ENCODE measurements at regions not wholly inside any gene's neighbourhood (a gene's known extent, or its start where the extent isn't known, plus 50 kb on each side); places are given as distances from the start of the nearest gene placed in this dataset.

DNA sequence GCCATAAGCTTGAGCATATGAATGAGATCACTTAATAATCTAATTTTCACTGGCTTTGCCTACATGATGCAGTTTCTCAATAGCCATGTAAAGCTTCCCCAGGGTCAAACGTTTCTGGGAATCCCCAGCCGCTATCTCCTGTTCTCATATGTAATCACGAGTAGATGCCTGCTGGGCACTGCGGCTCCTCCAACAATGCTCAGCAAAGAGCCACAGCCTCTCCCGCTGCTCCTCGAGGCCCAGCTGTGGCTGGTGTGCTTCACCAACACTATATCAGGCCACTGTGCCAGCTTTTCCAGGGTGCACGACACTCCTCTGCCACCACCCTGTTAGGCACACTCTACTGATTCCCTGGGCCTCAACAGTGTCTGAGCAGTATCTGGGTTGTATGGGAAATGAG lies 78.3 kb upstream of the RASGEF1B start:
- TF ChIP-seq, protein P1, sequence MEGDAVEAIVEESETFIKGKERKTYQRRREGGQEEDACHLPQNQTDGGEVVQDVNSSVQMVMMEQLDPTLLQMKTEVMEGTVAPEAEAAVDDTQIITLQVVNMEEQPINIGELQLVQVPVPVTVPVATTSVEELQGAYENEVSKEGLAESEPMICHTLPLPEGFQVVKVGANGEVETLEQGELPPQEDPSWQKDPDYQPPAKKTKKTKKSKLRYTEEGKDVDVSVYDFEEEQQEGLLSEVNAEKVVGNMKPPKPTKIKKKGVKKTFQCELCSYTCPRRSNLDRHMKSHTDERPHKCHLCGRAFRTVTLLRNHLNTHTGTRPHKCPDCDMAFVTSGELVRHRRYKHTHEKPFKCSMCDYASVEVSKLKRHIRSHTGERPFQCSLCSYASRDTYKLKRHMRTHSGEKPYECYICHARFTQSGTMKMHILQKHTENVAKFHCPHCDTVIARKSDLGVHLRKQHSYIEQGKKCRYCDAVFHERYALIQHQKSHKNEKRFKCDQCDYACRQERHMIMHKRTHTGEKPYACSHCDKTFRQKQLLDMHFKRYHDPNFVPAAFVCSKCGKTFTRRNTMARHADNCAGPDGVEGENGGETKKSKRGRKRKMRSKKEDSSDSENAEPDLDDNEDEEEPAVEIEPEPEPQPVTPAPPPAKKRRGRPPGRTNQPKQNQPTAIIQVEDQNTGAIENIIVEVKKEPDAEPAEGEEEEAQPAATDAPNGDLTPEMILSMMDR (conservative IDR thresholded peaks at IDR 0.05 in 1 of 2, IDR thresholded peaks at IDR 0.05 in 1 of 2; ENCODE audit: low read depth in 1 of 2, low read length in 2 of 2), result no peak
- no peak for TF ChIP-seq EZH2 (IDR thresholded peaks at IDR 0.05; ENCODE audit: low read length, missing control alignments)
